Sciatic nerve (tissue), 2 donors: ENCODE measurements at regions not wholly inside any gene's neighbourhood (a gene's known extent, or its start where the extent isn't known, plus 50 kb on each side); places are given as distances from the start of the nearest gene placed in this dataset.
"Not testable (repeated sequence)": the region's sequence is repeated elsewhere in the genome, so short reads cannot be mapped to it uniquely, and the experiment has no call there.

Source experiments
- ATAC-seq: fragments of 200-7000 bp; cut with Tn5 transposase; one replicate; pipeline ENCODE4 v1.9.1; 2020; ENCODE audit warnings: mild to moderate bottlenecking, moderate library complexity
- DNase-seq: peaks from one replicate; pipeline ENCODE4 v3.0.0-alpha.2; 2020; ENCODE audit warnings: low spot score
- intact Hi-C: fragments of 100-400 bp; cut with DNase I; formaldehyde crosslinking; loops from one replicate; pipeline ENCODE4 v1.14.2; 2022
- donor health status: DM: no; HTN: no; CAD: no.
- donor health status: DM: no; HTN: no; CAD: no.

DNA sequence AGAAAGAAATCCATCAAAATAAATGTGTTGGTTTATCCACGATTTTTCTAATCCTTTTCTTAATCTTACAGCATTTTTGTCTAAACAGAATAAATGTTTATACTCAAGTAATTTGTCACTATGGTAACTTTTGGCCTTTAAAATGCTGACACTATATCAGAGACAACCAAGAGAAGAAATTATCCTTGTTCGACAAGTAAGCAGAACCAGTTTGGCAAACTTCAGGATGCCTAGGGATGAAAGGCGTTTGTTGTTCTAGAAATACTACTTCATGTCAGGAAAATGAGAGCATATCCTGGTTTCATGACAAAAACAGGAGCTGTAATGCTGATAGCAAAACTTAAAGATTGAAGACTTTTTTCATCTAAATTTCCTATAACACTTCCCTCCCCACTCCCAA is 308.0 kb upstream of the ATP11B start:
- DNase-seq, result no peak
- intact Hi-C loops, result no loop called here
- ATAC-seq, result no peak

- ATAC-seq, result no peak
- DNase-seq, result no peak
- intact Hi-C loops, result no loop called here
Observed at GRCh38 chr3:182486463-182486862, 306.8 kb upstream of the ATP11B start.

- ATAC-seq (no peak), DNase-seq (no peak)
- intact Hi-C loops, result no loop called here
Observed at GRCh38 chr3:182487143-182487542, 306.2 kb upstream of the ATP11B start.

DNA sequence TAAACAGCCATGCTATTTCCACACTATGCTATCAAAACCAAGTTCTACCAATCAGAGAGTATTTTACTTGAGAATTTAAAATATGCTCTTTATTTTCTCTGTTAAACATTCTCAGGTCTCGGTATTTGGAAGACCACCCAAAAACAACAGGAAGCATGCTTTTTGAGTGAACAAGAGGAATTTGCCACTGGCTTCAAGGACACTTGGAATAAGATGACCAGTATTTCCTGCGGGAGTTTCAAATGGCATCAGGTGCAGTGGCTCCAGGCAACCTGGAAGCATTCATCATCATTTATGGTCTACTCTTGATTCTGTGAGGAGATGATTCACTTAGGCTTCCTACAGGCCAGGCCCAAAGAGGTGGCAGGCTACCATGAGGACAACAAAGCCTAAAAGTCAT is 305.7 kb upstream of the ATP11B start:
- ATAC-seq (no peak), DNase-seq (no peak)
- intact Hi-C loops, result no loop called here

DNA sequence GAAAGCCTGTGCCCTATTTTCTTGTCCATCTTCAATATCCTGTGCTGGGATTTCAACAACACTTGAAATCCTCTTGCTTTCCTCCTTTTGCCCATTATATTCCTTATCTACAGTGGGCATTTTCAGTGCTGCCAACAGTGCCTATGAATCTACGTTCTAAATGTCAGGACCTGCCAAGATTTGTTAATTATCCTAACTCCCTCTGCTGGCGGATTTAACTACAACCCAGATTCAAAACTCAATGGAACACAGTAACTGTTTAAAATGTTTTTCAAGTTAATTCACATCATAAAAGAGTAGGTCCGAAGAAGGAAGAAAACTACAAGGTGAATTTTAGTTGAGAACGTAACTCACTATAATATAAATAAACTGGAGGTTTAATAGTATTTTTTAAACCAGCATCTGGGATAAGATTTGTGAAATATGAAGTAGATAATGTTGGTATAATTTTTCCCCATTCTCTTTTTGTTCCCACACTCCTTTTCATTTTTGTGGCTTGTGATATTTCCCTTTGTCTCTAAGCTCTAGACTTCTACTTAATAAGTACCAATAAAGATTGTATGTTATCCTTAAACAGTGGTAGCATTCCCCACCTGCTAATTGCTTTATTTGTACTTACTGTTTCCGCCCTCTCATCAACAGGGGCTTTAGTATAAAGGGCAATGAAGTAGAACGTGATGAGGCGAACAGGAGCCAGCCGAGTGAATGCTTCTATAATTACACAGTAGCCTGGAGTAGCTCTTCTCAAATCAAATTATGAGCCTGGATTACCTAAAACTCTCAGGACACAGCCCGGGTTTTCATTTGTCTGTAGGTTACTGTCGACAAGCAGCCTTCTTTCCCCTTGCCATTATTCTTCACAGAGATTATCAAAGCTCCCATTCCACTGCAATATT is 302.5 kb upstream of the ATP11B start:
- DNase-seq (no peak), ATAC-seq (peak; percentile 44)
- intact Hi-C loops, result no loop called here

DNA sequence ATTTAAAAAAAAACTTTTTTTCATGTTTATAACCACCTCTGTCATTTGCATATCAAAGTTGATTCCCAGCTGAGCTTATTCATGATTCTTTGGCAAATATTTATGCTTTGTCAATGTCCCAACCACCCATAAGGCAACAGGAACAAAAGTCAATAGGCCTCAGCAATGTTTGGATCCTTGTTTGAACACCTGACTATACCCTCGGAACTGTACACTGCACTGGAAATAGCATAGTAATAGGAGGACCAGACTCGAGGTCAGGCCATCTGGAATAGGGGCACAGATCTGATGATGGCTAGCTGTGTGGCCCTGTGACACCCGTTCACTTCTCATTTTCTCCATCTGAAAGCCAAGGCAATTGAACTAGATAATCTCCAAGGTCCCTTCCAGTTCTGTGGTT is 301.7 kb upstream of the ATP11B start:
- no peak for ATAC-seq
- intact Hi-C loops, result no loop called here
- DNase-seq, result no peak

DNA sequence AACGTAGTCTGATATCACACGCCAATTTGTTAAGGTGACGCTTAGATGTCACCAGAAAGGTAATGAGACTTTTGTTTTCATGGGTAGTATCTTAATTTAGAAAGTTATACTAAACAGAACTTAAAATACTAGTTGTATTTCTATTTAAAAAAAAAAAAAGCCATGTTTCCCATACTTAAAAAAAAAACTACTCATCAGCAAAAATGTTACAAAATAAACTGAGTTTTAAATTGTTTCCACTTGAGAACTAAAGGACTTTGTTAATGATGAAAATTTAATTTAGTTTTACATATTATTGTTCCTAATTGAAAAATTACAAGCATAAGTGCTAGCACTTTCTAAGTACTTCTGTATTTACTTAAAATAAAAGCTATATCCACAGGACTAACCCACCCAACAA is 300.8 kb upstream of the ATP11B start:
- intact Hi-C loops, result no loop called here
- ATAC-seq, result no peak
- no peak for DNase-seq

DNA sequence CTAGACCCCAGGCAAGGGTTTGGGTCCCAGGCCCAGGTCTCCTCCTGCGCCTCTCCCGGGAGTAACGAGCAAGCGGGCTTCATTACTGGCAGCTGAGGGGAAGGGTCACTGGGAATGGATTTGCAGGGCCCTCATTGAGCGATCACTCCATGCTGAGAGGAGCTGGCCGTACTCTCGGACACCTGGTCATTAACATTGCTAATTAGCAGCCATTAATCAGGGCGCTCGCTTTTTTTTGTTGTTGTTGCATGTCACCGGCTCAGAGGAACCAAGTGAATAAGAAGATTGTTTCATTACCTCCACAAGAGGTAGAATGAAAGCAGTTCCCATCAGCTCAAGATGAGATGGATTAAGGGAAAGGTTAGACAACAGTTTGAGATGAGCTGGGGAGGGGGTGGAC is 293.0 kb upstream of the ATP11B start:
- intact Hi-C loops, result no loop called here
- DNase-seq, result no peak
- ATAC-seq, result no peak

GRCh38 chr3:182501856-182502255 is 291.4 kb upstream of the ATP11B start:
- intact Hi-C loops, result no loop called here
- ATAC-seq (no peak), DNase-seq (no peak)

DNA sequence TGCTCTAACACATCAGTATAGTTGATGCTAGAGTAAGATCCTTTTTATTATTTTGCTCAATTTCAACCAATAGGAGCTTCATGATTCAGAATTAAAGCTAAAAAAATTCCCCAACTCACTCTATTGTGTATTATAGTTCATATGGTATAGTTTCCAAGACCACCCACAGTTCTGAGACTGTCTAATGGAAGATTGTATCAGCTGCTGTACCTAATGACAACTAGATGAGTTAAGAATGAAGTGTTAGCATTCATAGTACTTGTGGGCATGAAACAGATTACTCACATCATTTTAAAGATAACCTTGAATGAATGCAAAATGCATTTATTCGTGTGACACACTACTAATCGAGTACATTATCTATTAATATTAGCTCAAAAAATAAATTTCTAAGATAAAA is 289.9 kb upstream of the ATP11B start:
- intact Hi-C loops, result no loop called here
- no peak for ATAC-seq

DNA sequence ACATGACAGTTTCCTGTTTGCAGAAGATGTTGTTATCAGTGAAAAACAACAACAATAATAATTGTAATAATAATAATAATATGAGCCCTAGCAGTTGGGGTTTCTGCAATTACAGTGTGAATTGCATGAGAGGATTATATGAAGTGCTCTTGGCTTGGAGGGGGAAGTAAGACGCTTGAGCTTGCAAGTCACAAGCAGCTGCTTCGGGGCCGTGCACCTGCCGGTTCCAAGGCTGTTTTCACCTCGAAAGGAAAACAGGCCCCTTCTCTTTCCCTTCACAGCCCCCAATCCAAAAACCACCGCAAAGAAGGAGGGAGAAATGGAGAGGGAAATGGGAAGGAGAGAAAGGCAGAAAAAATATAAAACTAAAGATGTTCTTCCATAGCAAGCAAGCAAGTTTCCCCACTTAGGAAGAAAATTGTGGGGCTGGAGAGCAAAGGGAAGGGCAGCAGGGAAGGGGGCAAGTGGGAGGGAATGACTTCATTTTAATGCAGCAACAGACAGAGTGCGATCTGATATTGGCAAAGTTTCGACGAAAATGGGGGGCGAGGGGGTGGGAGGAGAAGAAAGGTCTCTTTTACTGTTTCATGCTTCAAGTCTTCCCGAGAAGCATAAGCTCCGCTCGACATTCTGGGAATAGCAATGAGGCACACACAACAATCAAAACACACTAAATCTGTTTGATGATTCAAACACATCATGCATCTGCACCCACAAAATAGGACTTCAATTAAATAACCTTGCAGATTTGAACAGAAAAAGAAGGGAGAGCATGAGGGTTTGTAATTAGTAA is 284.2 kb upstream of the ATP11B start:
- intact Hi-C loops, result no loop called here
- DNase-seq (no peak), ATAC-seq (no peak)

More for the DNA sequence above, 289.9 kb upstream of the ATP11B start:
- no peak for DNase-seq

GRCh38 chr3:182509844-182510460 is 283.4 kb upstream of the ATP11B start:
- intact Hi-C loops, result no loop called here
- DNase-seq, result no peak
- peak; percentile 20 for ATAC-seq

DNA sequence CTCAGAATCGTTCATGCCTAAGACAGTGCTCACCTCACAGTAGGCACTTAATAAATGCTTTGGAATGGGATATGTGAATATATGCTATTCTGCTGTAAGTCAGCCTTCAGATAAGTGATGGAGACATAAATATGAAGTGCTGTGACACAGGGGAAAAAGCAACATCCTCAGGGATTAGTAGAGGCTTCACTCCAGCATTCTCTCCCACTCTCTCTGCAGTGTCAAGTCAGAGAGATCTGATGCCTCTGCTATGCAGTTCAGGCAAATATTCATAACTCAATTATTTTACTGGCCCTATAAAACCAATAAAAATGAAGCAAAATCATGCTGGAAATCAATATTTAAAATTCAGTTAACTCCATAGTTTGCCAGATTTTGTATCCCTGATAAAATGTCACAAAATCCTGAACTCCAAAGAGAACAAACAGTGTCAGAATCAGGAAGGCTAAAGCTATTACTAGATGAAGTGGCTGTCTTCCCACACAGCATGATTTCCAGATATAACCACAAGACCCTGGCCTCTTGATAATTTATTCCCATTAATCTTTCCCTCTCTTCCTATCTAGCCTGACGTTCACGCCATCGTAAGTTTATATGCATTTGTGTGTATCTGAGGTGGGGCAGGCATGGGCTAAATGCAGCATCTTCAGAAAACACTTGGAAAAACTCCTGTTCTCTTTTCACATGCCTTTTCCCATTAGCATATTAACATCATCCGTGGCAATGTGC is 278.9 kb upstream of the ATP11B start:
- no peak for ATAC-seq
- DNase-seq, result no peak
- intact Hi-C loops, result no loop called here

DNA sequence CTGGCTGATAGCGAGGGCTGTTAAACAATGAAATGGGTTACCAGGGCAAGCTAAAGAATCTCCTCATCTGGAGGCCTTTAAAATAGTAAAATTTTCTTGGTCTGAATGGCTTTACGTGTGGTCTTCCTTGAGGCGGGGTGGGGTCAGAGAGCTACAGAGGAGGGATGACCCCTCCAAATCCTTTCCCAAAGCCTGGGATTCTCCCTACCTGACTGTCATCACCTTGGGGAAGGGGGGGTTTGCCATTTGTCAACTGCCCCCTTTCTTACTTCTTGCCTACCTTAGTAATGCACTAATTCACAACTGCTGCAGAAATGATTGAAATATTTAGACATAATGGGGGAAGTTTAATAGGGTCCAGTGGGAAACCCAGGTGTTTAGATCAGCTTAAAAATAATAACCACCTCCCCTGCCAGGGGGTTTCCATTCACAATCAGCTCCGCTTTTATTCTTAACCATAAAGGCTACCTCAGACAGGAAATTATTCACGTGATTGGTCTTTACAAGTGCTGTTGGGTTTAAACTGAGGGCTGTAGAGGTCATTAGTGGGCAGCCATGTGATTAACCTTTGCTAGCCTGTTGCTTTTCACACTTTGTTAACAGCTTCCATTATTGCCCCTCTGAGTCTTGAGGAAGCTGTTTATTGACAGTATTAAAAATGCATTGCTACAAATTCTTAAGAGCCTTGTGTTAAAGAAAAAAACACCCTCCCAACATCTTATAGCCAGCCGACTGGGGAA is 276.5 kb upstream of the ATP11B start:
- DNase-seq, result no peak
- ATAC-seq, result no peak
- intact Hi-C loops, result no loop called here

DNA sequence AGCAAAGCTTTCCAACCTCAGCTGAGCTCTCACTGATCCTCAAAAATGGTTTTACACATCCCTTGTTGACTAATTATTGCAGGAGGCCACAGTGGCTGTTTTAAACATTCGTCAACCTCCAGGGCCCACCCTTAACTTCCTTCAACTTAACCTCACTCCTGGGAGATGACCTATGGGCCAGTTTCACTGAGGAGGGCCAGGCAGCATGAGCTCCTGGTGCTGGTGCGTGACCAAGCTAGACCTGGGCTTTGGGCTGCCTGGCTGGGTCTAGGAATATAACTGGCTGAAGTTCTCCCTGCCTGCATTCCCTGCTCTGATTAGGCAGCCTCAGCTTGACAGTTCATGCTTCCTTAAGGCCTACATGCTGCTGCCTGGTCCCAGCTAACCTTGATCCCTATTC is 273.7 kb upstream of the ATP11B start:
- no peak for DNase-seq
- intact Hi-C loops, result no loop called here

GRCh38 chr3:182521339-182521738 is 272.0 kb upstream of the ATP11B start:
- ATAC-seq, result no peak
- no peak for DNase-seq
- intact Hi-C loops, result no loop called here

More for the DNA sequence above, 273.7 kb upstream of the ATP11B start:
- no peak for ATAC-seq

- ATAC-seq, intact Hi-C loops, DNase-seq: not testable (repeated sequence)
Observed at GRCh38 chr3:182523424-182523823, 269.9 kb upstream of the ATP11B start.

GRCh38 chr3:182523836-182524235 is 269.5 kb upstream of the ATP11B start:
- DNase-seq (no peak), ATAC-seq (no peak)
- intact Hi-C loops, result no loop called here
